B cell (primary cell): ENCODE measurements at regions not wholly inside any gene's neighbourhood (a gene's known extent, or its start where the extent isn't known, plus 50 kb on each side); places are given as distances from the start of the nearest gene placed in this dataset.

Experiments
- CTCF ChIP-seq: fragments of 200-600 bp; IDR thresholded peaks from one replicate; pipeline ENCODE4 v1.8.0; 2022; ENCODE audit warnings: antibody characterized with exemption, mild to moderate bottlenecking
- EZH2 ChIP-seq: IDR thresholded peaks from 2 replicates; pipeline ENCODE4 v1.6.1; 2012; ENCODE audit warnings: borderline replicate concordance, low read depth, mild to moderate bottlenecking, moderate library complexity, low read length; ENCODE audit not compliant: insufficient read depth, poor library complexity, severe bottlenecking

GRCh38 chr4:101604976-101605375 is 185.6 kb upstream of the BANK1 start:
- no peak for TF ChIP-seq CTCF
- no peak for TF ChIP-seq EZH2
